Kidney (tissue), 13 donors: ENCODE measurements at regions not wholly inside any gene's neighbourhood (a gene's known extent, or its start where the extent isn't known, plus 50 kb on each side); places are given as distances from the start of the nearest gene placed in this dataset.

Source experiments
- DNase-seq, 5 donors: peaks; one replicate each; pipeline ENCODE4 v3.0.0-alpha.2; 2013 to 2020
- FAIRE-seq: peaks from 2 replicates; lab custom pipeline; 2012; peaks lifted over from hg19 to GRCh38; lab: Jason Lieb, UNC
- H3K27ac ChIP-seq, 2 donors: one replicate each; pipeline ENCODE4 v1.7.0; 2013; ENCODE audit warnings: low read depth in 2 of 2, low read length in 2 of 2, inconsistent platforms in 1 of 2
- H3K27me3 ChIP-seq: one replicate; pipeline ENCODE4 v1.7.1; 2013; ENCODE audit warnings: low read length, inconsistent platforms; ENCODE audit not compliant: control insufficient read depth, insufficient read depth
- H3K36me3 ChIP-seq, 3 donors: one replicate each; pipeline versions ENCODE4 v1.7.0 to v1.7.1; 2013; ENCODE audit warnings: low read length in 3 of 3, control low read depth in 1 of 3, inconsistent platforms in 1 of 3; ENCODE audit not compliant: insufficient read depth in 3 of 3, control insufficient read depth in 2 of 3
- H3K4me1 ChIP-seq, 3 donors: one replicate each; pipeline versions ENCODE4 v1.7.0 to v1.7.1; 2013; ENCODE audit warnings: low read length in 3 of 3, inconsistent platforms in 1 of 3, low read depth in 1 of 3; ENCODE audit not compliant: control insufficient read depth in 2 of 3, insufficient read depth in 2 of 3
- H3K4me3 ChIP-seq, 3 donors: one replicate each; pipeline versions ENCODE4 v1.7.0 to v1.8.1; 2013; ENCODE audit warnings: low read length in 3 of 3, control low read depth in 1 of 3, inconsistent platforms in 1 of 3
- H3K9ac ChIP-seq, 3 donors: one replicate each; pipeline versions ENCODE4 v1.7.0 to v1.7.1; 2013; ENCODE audit warnings: low read length in 3 of 3, control low read depth in 1 of 3, inconsistent platforms in 1 of 3
- H3K9me3 ChIP-seq, 3 donors: one replicate each; pipeline versions ENCODE4 v1.7.0 to v1.7.1; 2013; ENCODE audit warnings: low read length in 3 of 3, control low read depth in 1 of 3, inconsistent platforms in 1 of 3; ENCODE audit not compliant: control insufficient read depth in 2 of 3, insufficient read depth in 1 of 3
- intact Hi-C: fragments of 100-400 bp; cut with DNase I; formaldehyde crosslinking; loops from one replicate; pipeline ENCODE4 v1.11.1; 2022
- TF ChIP-seq, protein P1 (sequence below): IDR thresholded peaks from 3 replicates; pipeline ENCODE4 v1.5.1; 2012; ENCODE audit warnings: mild to moderate bottlenecking, moderate library complexity, borderline replicate concordance; ENCODE audit not compliant: insufficient read depth; ENCODE audit errors: extremely low read depth
- donor health status: control.
- donor health status: control.
- donor health status: control.
- donor health status: control.
- donor health status: control.
- donor health status: DM: yes; HTN: yes; CAD: no.
- donor health status: Normal renal cell carcinoma (clear cell type).

DNA sequence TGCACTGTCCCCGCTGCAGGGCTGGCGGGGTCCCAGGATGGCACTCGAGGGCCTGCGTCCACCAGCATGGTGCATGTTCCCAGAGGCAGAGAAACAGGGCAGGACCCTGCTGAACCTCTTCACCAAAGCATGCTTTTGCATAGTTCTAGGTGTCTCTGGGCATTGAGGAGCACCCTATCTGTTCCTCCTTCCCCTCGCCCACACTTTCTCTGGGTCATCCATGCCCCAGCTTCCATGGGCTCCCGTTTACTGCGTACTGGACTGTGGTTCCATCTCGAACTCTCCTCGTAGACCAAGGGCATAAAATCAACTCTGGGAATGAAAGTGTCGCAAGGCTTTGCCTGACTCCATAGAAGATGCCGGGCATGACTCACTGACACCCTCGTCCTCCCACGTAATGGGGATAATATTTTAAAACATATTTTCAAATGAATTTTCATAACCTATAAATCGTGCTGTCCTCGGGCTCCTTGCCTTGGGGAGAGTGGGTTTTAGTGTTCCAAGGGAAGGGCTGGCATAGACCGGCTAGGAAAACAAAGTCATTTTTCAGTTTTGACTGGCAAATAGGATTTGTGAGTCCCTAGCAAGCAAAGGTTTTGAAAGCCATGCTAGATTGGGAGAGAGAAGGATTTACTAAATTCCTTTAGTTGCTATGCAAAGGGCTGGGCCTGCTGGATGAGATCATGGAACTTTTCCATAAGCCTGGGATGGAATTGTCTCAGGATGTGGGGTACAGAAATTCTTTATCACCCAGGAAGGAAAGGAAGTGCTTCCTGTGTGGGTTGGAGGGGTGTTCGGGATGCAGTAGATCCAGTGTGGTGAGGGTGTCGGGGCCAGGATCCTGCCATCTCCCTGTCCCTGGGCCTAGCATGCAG is 498.7 kb upstream of the MKI67 start:
- Histone ChIP-seq H3K4me1 (no peaks in the 10 kb centered on the region), H3K27ac (no peak overlapping the region), H3K9me3 (no peaks in the 10 kb centered on the region), H3K9ac (no peak overlapping the region), H3K27me3 (no peaks in the 10 kb centered on the region), H3K4me3 (no peak overlapping the region), H3K36me3 (no peaks in the 10 kb centered on the region)
- DNase-seq = no peak
- FAIRE-seq = no peak
- TF ChIP-seq, protein P1, sequence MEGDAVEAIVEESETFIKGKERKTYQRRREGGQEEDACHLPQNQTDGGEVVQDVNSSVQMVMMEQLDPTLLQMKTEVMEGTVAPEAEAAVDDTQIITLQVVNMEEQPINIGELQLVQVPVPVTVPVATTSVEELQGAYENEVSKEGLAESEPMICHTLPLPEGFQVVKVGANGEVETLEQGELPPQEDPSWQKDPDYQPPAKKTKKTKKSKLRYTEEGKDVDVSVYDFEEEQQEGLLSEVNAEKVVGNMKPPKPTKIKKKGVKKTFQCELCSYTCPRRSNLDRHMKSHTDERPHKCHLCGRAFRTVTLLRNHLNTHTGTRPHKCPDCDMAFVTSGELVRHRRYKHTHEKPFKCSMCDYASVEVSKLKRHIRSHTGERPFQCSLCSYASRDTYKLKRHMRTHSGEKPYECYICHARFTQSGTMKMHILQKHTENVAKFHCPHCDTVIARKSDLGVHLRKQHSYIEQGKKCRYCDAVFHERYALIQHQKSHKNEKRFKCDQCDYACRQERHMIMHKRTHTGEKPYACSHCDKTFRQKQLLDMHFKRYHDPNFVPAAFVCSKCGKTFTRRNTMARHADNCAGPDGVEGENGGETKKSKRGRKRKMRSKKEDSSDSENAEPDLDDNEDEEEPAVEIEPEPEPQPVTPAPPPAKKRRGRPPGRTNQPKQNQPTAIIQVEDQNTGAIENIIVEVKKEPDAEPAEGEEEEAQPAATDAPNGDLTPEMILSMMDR = no peak
- intact Hi-C loops = no loop called here

DNA sequence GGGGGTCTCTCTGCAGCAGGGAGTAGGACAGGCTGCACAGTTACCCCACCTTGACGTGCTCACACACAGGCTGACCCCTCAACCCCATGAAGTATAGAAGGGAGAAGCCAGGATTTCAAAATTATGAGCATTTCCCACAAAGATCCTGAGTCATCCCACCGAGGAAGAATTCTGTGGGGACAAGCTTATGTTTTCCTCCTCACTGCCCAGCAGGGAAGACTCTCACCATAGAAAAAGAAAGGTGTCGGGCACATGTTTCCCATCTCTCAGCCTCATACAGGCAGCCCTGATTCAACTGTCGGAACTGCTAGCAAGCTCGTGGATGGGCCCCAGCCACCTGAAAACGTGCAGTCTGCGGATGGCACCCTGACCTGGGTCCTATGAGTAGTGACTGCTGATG is 499.7 kb upstream of the MKI67 start:
- H3K27me3 ChIP-seq = no peaks in the 10 kb centered on the region
- no peak overlapping the region for H3K27ac ChIP-seq
- FAIRE-seq = no peak
- no peak overlapping the region for H3K9ac ChIP-seq
- H3K4me1 ChIP-seq = no peaks in the 10 kb centered on the region
- no peak overlapping the region for H3K4me3 ChIP-seq
- H3K36me3 ChIP-seq = no peaks in the 10 kb centered on the region
- no peak for DNase-seq
- intact Hi-C loops = no loop called here
- H3K9me3 ChIP-seq = no peaks in the 10 kb centered on the region
- TF ChIP-seq, protein P1 = no peak

DNA sequence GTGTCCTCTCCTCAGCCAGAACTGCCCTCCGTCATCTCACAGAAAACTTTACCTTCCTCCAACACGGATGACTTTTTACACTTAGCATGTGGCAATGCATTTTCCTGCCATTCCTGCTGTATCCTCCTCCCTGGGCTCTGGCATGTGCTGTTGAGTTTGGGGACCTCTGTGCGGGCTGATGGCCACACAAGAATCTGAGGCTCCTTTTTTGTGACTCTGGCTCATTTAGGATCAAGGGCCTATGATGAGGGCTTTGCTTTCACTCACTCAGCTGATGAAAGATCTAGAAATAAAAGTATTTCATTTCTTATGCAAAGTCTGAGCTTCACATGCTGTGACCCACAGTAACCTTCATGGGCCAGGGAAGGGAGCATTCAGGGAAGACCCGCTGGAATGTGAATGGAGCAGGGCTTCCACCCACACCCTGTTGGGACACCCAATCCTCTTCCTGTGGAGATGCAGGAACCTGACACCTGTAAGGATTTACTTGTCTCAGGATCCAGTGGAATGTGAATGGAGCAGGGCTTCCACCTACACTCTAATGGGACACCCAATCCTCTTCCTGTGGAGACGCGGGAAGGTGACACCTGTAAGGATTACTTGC is 500.3 kb upstream of the MKI67 start:
- Histone ChIP-seq H3K4me1 (no peaks in the 10 kb centered on the region), H3K9ac (no peak overlapping the region), H3K27me3 (no peaks in the 10 kb centered on the region), H3K9me3 (no peaks in the 10 kb centered on the region), H3K27ac (no peak overlapping the region), H3K36me3 (no peaks in the 10 kb centered on the region), H3K4me3 (no peak overlapping the region)
- DNase-seq = peak in 4 of 5 donors; percentile 58 to 74 (median 60)
- no peak for FAIRE-seq
- TF ChIP-seq, protein P1 = no peak
- intact Hi-C loops = no loop called here
